ENCODE measurements at regions not wholly inside any gene's neighbourhood (a gene's known extent, or its start where the extent isn't known, plus 50 kb on each side); places are given as distances from the start of the nearest gene placed in this dataset.

DNA sequence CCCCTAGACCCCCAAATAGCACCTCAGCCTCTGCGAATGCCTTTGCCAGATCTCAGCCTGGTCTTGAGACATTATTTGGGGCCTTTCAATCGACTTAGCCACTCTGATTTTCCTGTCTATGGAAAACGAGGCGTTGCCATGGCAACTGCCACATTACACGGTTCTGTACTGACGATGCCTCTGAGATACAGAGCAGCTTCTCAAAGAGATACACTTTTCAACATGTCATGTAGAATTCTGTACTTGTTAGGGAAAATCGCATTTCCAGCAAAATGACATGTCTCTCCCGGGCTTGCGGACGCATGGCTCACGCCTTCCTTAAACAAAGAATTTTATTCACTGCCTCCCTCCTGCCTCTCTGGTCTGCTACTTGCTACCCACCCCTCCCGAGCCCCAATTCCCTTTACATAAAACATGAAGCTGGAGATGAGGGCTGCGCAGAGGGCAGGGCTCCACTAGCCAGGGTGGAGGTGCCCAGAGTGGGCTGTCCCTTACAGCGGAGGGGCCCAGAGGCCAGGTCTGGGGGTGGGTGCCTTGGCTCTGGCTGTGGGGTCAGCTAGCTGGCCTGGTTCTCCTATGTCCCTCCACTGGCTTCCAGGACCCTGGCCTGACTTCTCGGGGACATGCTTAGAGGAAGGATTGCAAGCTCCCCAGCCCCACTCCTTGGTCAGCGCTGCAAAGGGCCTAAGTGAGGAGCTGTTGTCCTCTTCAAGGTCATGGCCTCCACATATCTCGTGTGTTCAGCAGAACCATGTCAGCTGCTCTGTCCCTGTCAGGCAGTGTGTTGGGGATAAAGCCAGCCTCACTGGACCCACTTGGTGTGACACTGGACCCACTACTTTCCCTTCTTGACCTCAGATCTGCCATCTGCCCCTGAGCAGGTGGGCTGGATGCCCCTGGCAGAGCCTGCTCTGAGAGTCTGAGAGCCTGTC lies 342.5 kb downstream of the RPS24 start:
- no peak for DNase-seq

DNA sequence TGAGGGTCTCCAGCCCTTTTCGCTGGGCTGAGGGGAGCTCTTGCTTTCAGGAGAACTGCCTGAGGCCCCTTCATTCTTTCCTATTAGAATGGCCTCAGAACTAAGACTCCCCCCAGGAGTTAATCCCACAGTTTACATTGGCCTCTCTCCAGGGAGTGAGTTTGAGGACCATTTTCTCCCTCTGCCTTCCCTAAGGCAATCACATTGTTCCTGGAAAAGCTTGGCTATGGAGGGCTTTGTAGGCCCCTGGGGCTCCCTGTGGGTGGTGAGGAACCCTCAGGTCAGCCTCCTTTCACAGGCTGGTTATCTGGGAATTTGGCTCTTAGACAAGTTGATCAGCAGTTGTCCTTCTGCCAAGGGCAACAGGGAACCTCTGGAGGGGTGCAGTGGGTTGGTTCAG lies 343.7 kb downstream of the RPS24 start:
- no peak for DNase-seq

DNA sequence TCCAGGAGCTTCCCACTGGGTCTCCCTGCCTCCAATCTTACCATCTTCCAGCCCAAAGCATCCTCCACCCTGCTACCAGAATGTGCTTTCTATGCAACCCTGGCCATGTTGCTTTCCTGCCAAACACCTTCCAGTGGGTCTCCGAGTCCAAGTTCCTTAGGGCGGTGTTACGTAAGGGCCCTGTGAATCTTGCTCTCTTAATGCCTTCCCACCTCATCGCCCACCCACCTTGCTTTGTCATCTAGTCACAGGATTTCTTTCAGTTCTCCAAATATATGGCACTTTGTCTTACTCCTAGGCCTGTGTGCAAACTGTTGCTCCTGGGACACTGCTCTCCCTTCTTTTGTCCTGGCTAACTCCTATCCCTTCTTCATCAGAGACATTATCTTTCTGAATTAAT lies 344.5 kb downstream of the RPS24 start:
- DNase-seq, result no peak

DNA sequence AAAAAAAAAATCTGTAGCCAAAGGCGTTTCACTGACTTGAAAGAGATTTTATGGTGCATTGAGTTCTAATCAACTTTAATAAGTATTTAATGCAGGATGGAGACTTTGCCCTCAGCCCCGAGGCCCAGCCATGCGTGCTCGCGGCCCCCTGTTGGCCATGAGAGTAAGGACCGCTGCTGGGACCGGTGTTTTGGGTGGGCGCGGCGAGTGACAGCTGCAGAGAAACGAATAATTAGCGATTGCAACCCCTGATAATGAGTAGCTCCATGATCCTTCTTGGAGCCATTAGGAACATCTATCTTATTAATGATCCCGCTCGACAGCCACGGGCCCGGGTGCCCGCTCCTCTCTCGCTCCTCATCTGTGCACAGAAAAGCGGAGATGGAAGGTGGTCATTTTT lies 347.4 kb downstream of the RPS24 start:
- DNase-seq, result no peak

DNA sequence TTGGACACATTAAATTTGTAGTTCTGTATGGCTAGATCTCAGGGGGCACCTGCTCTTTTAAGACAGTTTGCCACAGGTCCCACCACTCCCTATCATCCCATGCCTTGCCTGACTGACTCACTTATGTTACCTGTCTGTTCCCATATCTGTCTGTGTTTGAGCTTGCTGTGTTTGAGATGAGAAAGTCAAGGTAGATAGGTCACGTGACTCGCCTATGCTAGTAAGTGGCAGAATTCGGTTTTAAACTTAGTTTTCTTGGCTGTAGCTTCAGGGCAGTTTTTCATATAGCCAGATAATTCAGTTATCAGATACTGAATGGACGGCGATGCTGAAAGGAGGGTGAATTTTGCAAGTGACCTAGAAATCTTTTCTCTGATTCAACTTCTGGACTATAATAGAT lies 348.4 kb downstream of the RPS24 start:
- DNase-seq, result no peak

DNA sequence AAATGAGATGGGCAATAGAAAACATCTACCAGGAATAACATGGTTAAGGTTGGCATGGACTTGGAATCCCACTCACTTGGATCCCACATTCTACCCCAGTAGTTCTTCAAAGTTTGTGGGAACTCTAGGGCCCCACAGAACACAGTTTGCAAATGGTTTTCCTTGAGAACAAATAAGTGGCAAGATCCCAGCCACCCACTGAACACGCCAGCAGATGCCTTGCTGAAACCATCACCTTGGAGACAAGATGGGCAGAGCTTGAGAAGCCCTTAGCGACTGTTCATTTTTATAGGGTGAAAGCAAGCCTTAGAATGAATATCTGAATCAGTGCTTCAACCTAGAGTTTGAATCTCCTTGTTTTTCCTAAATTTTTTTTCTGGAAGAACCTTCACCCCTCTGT lies 349.1 kb downstream of the RPS24 start:
- DNase-seq, result no peak

DNA sequence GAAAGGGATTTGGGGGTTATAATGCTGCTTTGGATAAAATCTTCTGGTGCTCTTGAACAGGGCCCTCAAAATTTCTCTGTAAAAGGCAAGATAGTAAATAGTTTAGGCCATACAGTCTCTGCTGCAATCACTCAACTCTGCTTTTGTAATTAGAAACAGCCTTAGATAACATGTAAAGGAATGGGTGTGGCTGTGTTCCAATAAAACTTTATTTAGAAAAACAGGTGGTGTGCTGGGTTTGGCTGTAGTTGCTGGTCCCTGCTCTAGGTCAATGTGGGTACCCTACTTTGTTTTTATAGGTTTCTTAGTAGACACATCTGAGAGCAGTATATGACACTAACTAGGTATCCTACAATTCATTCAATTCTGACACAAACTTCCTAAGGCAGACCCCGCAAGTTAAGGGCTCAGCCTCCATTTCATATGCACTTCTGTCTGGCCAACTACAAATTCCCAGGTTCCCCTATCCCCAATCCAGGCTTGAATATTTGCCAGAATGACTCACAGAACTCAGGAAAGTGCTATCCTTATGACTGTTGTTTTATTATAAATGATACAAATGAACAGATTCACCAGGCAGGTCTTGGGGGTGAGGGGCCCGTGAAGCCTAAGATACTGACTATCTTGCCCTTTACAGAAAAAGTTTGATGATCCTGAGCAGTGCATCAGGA lies 349.9 kb downstream of the RPS24 start:
- no peak for DNase-seq

DNA sequence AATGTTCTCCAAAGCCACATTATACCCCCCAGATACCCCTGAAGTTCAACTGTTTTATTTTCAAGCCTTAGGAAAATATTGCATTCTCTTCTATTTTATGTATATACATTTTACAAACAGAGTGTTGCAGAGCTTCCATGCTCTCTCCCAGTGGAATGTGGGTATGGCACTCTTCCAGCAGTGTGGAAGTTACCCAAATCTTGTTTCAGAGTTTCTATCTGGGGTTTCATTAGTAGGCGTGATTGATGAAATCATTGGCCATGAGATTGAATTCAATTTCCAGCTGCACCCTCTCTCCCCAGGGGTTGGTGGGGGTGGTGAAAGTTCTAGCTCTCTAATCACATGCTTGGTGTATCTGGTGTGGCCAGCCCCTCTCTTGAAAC lies 350.4 kb downstream of the RPS24 start:
- DNase-seq, result no peak

DNA sequence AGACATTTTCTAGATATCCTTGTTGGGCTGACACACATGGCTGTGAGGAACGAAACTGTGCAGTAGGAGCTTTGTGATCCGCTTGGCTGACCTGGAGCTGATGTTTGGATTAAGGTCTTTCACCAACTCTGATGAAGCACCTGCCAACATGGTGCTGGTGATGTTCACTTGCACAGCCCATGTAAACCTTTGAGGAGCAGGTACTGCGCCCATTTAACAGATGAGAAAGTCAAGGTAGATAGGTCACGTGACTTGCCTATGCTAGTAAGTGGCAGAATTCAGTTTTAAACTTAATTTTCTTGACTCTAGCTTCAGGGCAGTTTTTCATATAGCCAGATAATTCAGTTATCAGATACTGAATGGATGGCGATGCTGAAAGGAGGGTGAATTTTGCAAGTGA lies 351.9 kb downstream of the RPS24 start:
- DNase-seq, result no peak

DNA sequence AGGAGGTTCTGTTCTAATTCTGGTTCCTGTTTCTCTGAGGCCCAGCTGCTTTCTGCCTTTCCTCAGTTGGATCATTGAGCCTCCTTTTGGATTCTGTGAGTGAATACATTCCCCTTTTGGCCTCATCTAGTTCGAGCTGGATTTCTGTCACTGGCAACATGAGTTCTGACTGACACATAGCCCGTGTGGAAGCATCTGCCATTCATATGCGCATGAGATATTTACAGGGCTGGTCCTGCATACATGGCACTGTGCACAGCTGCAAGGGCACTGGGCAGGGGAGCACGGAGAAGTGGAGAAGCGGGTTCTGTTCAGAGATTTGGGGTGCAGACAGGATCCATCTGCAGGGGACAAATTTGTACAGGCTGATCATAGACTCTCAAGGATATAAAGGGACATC lies 352.8 kb downstream of the RPS24 start:
- no peak for DNase-seq

DNA sequence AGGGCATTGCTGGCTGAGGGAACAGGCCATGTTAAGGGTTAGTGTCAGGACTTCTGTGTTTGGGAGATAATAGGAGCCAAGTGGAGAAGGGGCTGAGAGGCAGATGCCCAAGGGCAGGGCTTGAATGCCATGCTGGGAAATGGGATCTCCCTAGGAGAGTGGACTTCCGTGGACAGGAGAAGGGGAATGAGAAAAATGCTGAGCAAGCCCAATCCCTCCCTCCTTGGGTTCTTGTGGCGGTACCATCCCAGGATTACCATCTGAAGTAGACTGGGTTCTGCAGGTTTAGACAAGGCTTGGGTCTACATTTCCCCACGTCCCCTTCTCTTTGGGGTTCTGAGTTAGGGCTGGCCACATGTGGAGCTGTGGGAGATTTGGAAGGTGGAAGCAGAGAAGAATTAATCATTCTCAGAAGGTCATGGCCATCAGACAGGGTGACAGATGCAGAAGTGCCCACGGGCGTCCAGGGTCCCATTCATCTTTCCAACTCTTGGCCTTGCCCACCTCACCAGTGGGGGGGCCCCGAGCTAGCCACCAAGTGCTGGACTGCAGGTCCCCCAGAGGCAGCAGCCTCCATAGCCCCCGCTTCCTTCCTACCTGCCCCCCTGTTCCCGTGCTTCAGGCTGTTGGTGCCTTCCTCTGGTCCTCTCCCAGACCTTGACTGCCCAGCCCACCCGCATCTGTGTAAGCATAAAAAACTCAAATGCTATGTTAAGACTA lies 354.8 kb downstream of the RPS24 start:
- DNase-seq, result no peak

DNA sequence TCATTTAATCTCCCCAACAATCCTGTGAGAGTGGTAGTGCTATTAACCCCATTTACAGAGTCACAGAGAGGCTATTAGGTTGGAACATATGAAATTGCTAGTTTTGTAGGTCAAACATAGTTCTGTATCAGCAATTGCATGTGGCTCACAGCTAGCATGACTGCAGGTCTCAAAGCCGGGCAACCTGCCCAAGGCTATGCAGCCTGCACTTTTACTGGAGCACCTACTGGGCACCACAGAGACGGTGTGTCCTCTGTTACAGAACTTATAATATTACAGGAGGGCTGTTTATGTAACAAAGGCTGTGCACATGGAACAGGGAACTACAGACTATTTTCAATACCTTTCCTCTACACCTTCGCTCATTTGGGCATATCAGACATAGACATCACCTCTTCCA lies 355.8 kb downstream of the RPS24 start:
- DNase-seq, result no peak

DNA sequence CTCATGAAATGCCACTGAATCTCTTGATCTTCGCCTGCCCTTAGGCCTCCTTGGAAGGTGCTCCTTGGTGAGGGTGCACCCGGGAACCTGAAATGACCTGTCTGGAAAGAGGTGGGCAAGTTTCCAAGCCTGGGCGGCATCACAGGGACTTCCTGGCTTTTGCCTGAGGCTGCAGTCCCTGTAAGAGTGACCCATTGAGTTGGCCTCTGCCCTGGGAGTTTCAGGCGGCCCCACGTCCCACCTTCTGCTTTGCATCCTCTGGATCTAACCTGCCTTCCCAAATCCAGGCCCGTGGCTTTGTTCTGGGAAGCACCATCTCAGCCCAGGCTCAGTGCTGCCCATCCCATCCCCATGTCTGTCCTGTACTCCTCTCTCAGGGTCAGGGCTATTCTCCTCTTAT lies 356.4 kb downstream of the RPS24 start:
- DNase-seq, result no peak

DNA sequence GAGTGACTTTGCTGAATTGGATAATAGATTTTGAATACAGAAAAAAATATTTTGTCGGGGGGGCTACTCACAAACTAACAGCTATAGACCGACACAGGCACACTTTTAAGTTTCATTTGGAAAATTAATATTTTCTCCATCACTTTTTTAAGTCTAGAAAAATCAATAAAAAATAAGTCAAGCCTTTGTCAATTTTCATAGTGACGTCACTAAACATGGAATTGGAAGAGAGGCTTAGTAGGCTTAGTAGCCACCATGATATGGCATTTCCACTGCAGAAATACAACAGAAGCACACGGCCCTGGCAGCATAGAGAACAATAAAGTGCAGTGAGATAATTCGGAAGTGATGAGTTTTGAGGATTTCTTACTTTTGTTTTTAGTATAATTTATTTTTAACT lies 357.2 kb downstream of the RPS24 start:
- DNase-seq, result no peak

DNA sequence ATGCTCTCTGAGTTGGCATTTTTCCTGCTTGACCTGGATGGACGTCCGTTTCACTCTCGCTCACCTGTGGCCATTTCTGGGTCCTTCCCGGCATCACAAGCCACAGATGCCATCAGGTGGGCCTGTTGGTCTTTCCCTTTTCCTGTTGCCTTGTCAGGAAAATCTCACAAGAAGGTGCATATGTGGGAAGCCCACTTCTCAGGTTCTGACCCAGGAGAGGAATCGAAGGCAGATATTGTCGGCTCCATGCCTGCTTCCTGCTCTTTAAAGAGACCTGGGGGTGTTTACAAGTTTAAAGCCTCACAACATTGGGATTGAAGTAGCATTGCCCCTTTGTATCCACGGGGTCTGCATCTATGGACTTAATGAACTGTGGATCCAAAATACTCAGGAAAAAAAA lies 357.9 kb downstream of the RPS24 start:
- DNase-seq, result no peak

DNA sequence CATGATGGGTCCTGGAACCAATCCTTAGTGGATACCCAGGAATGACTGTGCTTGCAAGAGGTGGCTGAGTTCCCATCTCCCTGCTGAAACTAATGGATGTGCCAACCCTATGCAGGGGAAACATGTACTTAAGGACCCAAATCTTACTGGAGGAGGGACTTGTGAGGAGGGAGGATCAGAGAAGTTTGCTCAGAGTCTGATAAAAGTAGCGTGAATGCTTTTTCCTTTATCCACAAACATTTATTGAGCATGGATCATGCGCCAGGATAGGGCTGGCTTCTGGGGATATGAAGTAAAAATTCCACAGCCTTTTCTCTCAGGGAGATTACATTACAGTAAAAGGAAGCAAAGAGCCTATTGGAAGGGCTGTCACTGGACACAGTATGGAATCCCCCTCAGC lies 358.5 kb downstream of the RPS24 start:
- no peak for DNase-seq

DNA sequence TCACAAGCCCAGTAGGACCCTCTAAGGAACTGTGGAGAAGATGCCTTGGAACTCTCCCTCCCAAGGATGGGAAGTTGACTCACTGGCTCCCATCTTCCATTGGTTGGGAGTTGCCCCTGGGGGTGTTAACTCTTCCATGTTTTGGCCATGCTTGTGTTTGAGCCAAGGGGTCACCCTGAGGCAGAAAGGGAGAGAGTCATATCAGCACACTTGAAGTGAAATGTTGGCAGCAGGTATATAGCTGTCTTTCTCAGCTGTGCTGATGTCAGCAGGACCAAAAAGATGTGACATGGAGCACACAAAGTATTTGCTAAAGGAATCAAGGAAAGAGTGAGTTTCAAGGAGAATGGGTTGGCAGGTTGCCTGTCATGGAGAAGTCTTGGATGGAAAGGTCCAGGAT lies 359.4 kb downstream of the RPS24 start:
- no peak for DNase-seq

DNA sequence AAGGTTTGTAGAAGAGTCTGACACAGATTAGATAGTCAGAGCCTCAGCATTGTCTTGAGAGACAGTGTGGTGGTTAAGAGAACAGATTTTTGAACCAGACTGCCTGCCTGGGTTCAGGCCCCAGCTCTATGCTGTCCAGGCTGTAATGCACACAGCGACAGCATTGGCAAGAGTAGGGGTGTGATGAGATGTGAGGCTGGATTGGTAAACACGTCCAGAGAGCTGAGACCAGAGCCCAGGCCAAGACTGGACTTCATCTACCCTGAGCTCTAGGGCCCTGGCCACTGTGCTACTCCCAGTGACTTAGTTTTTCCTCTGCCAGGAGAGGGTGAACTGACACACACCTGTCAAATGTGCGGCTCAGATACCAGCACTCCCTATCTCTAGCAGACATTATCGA lies 360.4 kb downstream of the RPS24 start:
- DNase-seq, result no peak

DNA sequence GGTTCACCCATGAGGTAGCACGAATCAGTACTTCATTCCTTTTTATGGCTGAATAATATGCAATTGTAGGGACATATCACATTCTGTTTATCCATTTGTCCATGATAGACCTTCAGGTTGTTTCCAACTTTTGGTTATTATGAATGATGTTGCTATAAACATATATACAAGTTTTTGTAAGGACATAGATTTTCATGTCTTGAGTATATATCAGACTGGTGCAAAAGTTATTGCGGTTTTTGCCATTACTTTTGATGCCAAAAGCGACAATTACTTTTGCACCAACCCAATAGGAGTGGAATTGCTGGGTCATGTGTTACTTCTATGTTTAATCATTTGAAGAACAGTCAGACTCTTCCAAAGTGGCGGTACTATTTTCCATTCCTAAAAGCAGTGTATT lies 361.5 kb downstream of the RPS24 start:
- no peak for DNase-seq

DNA sequence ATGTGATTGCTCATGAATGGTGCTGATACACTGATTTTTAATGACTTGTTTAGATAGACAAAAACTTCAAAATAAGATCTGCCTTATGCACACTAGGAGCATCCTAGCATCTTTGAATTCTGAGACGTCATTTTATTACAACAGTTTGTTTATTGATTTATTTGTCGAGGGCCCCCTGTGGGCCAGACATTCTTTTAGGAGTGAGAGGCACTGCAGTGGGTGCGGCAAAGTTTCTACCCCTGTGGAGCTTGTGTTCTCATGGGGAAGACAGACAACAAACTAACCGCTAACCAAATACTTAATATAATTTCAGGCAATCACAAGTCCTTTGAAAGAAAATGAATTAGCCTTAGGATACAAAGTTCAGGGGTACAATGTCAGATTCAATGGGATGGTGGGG lies 363.1 kb downstream of the RPS24 start:
- DNase-seq, result no peak

DNA sequence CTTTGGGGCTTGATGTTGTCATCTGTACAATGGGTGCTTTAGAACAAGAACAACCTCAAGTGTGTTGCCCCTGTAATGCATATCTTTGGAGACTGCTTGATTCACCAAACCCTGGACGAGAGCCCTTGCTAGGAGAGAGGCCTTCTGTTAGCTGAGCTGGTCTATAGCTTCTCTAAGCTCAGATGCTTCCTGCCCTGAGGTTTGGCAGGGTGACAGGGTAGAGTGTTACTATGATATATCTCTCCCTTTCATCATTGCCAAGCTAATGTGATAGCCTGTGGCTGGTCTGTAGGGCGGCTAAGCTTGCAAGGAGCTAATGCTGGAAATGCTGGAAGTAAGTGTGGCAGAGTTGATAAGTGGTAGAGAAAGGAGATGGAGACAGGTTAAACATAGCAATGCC lies 364.1 kb downstream of the RPS24 start:
- no peak for DNase-seq

DNA sequence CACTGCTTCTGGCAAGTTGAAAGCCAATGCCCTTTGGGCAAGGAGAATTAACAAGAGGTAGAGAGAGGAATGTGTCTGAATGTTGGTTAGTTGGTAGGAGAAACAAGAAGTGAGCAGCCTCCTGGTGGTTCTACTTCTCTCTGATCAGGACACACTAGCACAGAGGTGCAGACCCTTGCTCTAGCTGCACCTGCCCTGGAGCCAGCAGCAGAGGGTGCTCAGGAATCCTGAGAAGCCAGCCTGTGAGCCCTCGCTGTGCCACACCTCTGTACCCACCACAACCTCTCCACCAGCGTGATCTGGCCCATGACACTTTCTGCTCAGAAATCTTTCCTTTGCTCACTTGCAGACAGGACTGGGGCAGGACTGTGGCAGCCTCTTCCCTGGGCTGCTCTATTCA lies 364.7 kb downstream of the RPS24 start:
- DNase-seq, result no peak

DNA sequence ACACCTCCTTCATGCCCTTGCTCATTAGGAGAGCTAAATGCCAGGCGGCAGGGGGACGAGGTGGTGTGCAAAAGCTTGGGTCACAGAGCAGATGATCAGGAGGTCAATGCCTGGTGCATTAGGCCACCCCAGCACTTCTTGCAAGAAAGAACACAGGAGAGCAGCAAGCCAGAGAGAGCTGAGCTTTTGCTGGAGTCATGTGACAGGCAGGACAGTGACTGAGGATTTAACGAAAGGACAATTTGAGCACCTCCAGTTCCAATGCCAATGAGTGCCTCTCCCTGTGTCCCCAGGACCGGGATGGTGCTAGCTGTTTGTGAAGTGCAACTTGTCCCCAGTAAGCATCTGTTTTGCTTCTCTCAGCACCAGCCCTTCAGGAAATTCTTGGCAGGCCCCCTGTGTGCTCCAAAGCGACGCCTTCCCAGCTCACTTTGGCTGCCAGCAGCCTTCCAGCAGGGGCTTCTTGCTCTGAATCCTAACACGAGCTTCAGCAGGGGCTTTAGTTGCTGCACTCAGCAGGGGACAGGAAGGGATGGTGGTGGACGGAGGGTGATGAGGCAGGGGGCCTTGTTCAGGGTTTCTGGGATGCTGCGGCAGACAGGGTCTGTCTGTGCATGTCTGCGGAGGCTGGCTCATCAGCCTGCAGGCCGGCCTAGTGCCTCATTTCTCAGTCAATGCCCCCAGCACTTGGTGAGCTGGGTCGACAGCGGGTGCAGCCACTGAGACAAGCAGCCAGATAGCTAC lies 368.1 kb downstream of the RPS24 start:
- DNase-seq, result no peak

All from SIG-M5 (cell line).